Erythroblast (primary cell): ENCODE measurements at regions not wholly inside any gene's neighbourhood (a gene's known extent, or its start where the extent isn't known, plus 50 kb on each side); places are given as distances from the start of the nearest gene placed in this dataset.

Experiments used
- GATA1 ChIP-seq: IDR thresholded peaks from 2 replicates; pipeline ENCODE4 v1.6.1; 2011; ENCODE audit warnings: low read depth, mild to moderate bottlenecking, control low read depth, low read length, moderate library complexity
- POLR2A ChIP-seq: IDR thresholded peaks from 2 replicates; pipeline ENCODE4 v1.6.1; 2011; ENCODE audit warnings: mild to moderate bottlenecking, low read length

DNA sequence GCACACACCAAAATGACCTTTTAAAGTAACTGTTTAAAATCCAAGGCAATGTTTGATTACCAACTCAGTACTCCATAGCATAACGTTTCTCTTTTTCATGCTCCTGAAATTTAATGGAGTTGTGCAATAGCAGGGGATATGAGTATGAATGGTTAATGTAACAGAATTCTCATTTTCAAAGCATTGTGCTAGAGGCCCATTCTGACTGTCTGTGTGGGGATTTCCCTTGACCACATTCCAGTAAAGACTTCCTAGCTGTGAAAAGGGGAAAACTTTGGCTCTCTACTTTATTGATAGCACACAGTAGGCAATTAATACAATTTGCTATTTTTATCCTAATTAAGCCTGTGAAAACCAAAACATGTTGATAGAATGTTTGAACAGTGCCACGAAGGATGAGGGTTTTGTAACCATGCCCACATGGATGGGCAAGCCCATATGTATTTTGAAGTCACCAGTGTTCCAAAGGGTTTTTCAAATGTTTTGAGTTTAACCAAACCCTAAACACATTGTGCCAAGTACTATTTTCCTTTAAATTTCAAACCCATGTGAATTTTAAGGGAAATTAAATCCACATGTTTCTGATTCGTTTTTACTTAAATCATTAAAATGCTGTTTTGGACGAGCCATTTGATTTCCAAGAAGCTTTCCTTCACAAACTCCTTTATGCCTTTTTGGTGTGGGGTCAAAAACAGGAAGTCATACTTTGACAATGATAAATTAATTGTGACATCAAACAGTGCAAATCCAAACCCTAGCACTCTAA is 261.2 kb downstream of the SHOX2 start:
- no peak for TF ChIP-seq POLR2A
- no peak for TF ChIP-seq GATA1
